ENCODE measurements at regions not wholly inside any gene's neighbourhood (a gene's known extent, or its start where the extent isn't known, plus 50 kb on each side); places are given as distances from the start of the nearest gene placed in this dataset.

DNA sequence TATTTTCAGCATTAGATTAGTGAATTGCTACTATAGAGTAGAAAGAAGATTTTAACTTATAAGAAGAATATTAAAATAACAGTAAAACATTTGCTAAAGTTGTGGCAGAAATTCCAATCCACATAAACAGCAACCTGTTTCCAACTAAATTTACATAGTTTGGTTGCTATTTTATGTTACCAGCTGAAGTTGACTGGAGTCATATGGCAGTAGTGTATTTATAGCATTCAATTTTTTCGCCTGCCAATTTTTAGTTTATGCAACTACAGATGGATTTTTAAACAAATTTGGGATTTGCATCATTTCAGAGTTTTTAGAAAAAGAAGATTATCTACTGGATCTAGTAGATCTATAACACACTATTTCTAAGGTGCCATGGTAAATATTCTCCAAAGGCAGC is 332.5 kb upstream of the BCHE start:
- Histone ChIP-seq H3K9ac (ENCODE audit: low read depth, low read length) (no peak overlapping the region), H3K4ac (ENCODE audit: low read depth, low read length) (no peak overlapping the region), H4K20me1 (ENCODE audit: insufficient read depth, low read length) (no peaks in the 10 kb centered on the region), H3K36me3 (ENCODE audit: control insufficient read depth, insufficient read depth, low read length) (no peaks in the 10 kb centered on the region), H3K23ac (ENCODE audit: low read depth, low read length) (no peak overlapping the region), H2BK5ac (ENCODE audit: low read depth, low read length, poor library complexity, severe bottlenecking) (no peak overlapping the region), H2AFZ (replicated peaks; ENCODE audit: low read length, poor library complexity) (no peak overlapping the region), H2BK15ac (ENCODE audit: low read depth, low read length) (no peak overlapping the region), H3K9me1 (ENCODE audit: insufficient read depth, low read length) (no peaks in the 10 kb centered on the region), H3K9me3 (ENCODE audit: control insufficient read depth, insufficient read depth, low read length) (no peaks in the 10 kb centered on the region; the same call in 1 of the 2 replicates), H3K79me1 (ENCODE audit: low read depth in 1 of 2, low read length in 2 of 2) (no peaks in the 10 kb centered on the region), H2BK120ac (ENCODE audit: low read depth, low read length) (no peak overlapping the region), H2BK20ac (ENCODE audit: low read depth, low read length) (no peak overlapping the region), H3K18ac (ENCODE audit: low read depth, low read length) (no peak overlapping the region), H3K27ac (ENCODE audit: insufficient read depth, low read length) (no peak overlapping the region), H3K4me2 (ENCODE audit: low read depth, low read length) (no peak overlapping the region), H2AK5ac (ENCODE audit: low read depth, low read length) (no peak overlapping the region), H3K56ac (ENCODE audit: extremely low read depth, insufficient read depth, low read length) (no peak overlapping the region), H3K14ac (replicated peaks; ENCODE audit: low read depth, low read length) (no peak overlapping the region), H4K91ac (ENCODE audit: insufficient read depth, low read depth, low read length) (no peak overlapping the region), H4K5ac (ENCODE audit: low read depth, low read length) (no peak overlapping the region), H4K8ac (ENCODE audit: low read depth in 2 of 2, low read length in 2 of 2) (no peak overlapping the region), H3K27me3 (ENCODE audit: control insufficient read depth, insufficient read depth, low read length) (no peaks in the 10 kb centered on the region), H3K4me1 (ENCODE audit: control insufficient read depth, insufficient read depth, low read length) (no peaks in the 10 kb centered on the region), H3K4me3 (ENCODE audit: insufficient read depth, low read depth, low read length) (no peak overlapping the region), H2AK9ac (replicated peaks; ENCODE audit: low read depth, low read length, poor library complexity) (no peak overlapping the region)
- DNase-seq (no peak), ATAC-seq (ENCODE audit: low read depth) (no peak)
- CTCF ChIA-PET, result no interaction called here
- no TSS peak for BruUV-seq (replicated peaks)
- TF ChIP-seq FOS (IDR thresholded peaks at IDR 0.05; ENCODE audit: low read depth, low read length), result no peak
- TF ChIP-seq RAD21 (IDR thresholded peaks at IDR 0.05; ENCODE audit: low read length), result no peak
- TF ChIP-seq CEBPB (IDR thresholded peaks at IDR 0.05; ENCODE audit: low read depth, low read length), result no peak
- no peak for TF ChIP-seq RFX5 (IDR thresholded peaks at IDR 0.05; ENCODE audit: low read depth, low read length)
- no CpG with 5 or more reads among the region's 1 CpG for WGBS, 2 experiments (ENCODE audit: extremely low coverage in 2 of 2, insufficient read length in 1 of 2)
- in situ Hi-C loops (cut with MboI; ENCODE audit: low sequenced_read_pairs) (no loop called here), intact Hi-C loops (cut with micrococcal nuclease) (no loop called here), dilution Hi-C loops (cut with HindIII; ENCODE audit: low sequenced_read_pairs, unreplicated experiment) (no loop called here)
- POLR2A ChIA-PET (ENCODE audit: unreplicated experiment), result no interaction called here

All from IMR-90 (cell line).